ENCODE measurements at regions not wholly inside any gene's neighbourhood (a gene's known extent, or its start where the extent isn't known, plus 50 kb on each side); places are given as distances from the start of the nearest gene placed in this dataset.
"Not testable (repeated sequence)": the region's sequence is repeated elsewhere in the genome, so short reads cannot be mapped to it uniquely, and the experiment has no call there.

DNA sequence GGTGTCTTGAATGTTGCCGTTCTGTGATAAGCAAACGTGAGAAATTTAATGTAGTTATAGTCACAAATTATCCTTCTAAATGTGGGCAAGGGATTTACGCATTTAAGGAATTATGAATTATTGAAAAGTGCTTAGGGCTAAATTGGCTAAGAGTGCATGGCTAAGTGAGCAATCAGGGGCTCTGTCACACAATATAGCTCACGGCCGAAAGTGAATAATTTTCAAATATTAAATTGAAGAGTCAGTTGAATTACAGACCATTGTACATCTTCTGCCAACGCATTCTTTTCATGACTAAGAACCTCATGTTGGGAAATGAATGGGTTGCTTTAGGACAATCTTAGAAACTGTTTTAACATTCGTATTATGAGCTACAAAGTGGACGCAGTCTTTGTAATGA, 1832.9 kb upstream of the LRRTM1 start:
- DNase-seq: peak; percentile 15

DNA sequence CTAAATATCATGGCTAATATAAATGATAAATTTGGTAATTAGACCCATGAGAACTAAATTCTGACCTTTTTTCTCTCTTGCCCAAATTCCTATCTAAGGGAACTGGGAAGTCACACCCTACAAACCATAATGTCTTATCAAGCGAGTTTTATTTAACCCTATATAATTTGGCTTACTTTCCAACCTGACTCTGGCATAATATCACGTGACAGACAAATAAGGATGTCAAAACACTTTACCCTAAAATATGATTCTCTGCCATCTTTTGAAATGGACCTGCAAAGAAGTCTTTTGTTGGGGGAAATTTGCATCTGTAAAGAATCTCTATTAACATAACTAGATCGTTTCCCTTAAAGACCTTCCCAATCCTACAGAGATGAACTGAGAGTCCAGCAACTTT, 1823.5 kb upstream of the LRRTM1 start:
- DNase-seq: no peak

DNA sequence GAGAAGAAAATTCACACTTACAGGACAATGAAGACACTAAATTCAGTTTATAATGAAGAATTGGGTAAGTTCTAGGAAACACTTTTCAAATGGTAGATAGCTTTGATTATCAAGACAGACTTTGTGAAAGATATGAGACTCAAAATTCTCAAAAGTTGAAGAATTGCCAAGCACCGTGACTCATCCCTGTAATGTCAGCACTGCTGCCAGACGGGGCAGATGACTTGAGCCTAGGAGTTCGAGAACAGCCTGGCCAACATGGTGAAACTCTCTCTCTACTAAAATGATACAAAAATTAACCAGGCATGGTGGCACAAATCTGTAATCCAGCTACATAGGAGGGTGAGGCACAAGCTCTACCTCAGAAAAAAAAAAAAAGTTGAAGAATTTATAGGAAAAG, 1820.1 kb upstream of the LRRTM1 start:
- DNase-seq: no peak

DNA sequence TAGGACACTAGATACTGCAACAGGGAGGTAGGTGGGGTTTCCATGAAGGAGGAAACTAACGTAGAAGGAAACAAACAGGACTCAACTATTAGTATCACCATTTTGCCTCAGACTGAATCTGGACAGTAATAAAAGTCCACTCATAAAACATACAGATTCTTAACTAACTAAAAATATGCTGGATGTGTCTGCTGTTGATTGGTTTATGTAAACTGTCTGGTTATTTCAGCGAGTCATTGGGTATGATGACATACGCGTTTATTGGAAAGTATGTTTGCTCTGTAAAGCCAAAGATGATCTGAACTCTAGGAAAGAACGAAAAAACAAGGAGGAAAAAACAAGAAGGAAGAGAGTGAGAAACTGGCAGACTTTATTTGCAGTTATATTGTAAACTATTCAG, 1816.1 kb upstream of the LRRTM1 start:
- no peak for DNase-seq

DNA sequence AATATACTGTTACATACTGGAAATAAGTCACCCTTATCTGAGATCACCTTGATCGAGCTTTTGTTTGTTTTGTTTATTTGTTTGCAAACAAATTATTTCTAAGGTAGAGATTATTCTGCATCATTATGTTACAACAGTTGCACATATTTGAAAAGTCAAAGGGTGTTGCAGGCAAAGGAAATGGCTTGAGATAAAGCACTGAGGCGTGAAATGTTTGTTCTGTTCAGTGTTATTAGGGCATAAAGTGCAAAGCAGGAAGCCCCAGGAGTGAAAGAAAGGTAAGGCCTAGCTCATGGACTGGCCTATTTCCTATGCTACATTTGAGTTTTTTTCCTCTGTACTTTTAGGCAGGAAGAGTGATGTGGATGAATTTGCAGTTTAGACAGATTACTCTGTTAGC, 1815.6 kb upstream of the LRRTM1 start:
- peak; percentile 14 for DNase-seq

DNA sequence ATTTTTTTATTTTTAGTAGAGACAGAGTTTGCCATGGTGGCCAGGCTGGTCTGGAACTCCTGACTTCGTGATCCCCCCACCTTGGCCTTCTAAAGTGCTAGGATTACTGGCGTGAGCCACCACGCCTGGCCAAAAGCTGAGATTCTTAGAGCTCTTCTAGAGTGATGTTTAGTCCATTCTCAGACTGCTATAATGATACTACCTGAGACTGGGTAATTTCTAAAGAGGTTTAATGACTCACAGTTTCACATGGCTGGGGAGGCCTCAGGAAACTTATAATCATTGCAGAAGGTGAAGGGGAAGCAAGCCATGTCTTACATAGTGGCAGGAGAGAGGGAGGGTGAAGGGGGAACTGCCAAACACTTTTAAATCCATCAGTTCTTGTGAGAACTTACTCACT, 1804.9 kb upstream of the LRRTM1 start:
- no peak for DNase-seq

DNA sequence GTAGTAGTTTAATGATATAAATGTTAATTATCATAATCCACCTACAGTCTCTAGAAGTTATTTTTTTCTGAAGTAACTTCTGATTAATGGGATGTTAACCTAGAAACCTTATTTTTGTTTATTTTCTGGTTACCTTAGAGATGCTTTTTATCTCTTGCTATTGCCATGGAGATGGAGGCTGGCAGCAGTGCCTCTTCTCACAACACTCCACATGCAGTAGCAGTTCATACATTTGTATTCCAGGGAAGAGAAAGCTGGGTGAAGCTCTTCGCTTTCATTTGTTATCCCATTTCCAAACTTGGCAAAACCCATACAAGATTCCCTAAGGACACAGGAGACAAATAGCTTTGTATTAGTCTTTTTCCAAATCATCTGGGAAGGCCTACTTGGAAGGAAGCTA, 1794.1 kb upstream of the LRRTM1 start:
- DNase-seq: no peak

DNA sequence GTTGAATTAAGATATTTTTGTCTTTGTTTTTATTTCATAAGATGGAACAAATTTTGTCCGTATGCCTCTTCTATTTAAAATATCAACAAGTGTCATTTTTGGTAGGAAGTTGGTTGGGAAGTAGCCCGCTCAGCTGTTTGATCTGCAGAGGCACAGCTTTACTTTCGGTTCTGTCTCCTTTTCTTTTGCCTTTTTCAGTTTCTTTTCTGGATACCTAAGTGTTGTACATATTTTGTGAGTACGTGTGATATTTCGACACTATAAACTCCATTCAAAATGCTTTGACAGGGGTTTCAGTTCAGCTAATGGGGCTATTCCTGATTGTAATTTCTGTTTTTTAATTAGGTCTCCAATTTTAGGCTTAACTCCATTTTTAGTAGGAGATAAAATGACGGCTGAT, 1785.0 kb upstream of the LRRTM1 start:
- DNase-seq: no peak

DNA sequence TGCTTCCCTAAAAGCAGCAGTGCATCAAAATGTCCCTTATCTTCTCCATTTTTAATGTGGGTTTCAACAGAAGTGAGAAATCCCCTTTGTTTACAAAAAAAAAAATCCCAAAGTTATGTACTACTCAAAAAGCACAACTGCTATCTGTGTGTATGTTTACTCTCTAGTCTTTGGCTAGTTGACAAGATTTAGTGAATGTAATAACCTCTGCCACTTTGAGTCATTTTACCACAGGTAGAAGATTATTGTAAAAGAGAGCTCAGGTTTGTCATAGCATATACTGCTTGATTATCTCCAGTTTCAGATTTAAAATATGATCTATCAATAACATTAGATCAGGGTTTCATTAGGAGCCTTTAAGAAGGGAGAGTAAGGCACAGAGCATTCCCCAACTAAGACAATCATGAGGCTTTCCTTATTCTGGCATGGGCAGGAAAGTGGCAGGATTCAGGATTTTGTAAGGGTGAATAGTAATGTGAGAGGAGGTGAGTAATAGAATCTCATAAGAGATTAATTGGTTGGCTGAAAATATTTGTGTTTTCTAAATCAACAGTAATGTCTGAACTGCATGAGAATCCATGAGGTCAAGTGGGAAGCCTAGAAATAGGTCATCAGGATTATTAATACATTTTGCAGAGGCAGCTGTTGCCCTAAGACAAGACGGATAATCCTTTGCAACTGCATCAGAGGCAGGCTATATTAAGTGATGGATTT, 1780.3 kb upstream of the LRRTM1 start:
- no peak for DNase-seq

DNA sequence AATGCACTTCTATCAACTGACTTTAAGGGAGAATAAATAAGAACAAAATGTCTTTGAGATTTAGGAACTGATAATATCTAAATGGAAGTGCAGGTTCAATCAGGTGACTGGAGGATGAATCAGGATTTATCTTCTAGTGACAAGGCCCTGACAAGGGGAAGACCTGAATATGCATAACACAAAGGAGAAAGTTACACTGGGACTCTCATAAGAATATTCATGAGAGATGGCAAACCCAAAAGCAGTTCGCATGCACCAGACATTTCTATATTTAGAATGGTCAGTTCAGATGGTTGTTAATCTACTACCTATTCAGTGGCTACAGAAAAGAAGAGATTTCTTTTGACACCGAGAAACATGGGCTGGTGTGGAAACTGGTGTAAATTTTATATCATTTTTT, 1771.3 kb upstream of the LRRTM1 start:
- no peak for DNase-seq

DNA sequence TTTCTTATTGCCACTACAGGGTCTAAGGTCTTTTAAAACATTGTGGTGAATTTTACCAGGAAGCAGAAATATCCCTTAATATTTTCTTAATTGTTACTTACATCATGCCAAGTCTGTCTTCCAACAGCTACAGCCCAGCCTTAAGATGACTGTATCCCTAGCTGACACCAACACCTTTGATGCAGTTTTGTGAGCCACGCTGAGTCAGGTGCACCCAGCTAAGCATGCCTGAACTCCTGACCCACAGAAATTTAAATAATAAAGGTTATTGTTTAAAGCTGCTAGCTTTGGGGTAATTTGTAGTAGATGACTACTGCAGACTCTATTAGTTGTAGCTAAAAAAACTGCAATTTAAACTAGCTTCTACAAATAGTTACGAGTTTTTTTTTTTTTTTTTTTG, 1757.9 kb upstream of the LRRTM1 start:
- no peak for DNase-seq

DNA sequence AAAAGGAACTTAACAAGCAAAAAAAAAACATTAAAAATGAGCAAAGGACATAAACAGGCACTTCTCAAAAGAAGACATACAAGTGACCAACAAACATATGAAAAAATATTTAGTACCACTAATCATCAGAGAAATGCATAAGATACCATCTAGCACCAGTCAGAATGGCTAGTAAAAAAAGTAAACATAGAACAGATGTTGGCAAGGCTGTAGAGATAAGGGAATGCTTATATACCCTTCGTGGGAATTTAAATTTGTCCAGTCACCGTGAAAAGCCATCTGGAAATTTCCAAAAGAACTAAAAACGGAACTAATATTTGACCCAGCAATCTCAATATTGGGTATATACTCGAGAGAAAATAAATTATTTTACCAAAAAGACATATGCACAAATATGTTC, 1751.3 kb upstream of the LRRTM1 start:
- no peak for DNase-seq

DNA sequence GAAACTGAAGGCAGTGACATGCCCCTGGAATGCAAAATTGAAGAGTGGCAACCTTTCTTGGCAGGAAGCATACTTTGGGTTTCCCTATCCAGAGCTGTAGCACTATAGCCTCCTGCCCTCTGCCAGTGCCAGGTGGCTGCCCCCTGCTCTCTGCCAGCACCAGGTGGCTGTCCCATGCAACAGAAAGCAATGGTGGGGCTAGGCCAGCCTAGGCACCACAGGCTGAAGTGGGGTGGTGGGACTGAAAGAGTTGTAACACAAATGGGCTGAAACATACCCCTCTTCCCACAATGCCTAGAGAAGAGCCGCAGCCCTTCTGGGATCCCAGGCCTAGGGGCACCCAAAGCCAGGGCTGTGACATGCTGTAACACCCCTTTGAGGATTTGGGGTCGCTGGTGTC, 1739.3 kb upstream of the LRRTM1 start:
- DNase-seq: no peak

DNA sequence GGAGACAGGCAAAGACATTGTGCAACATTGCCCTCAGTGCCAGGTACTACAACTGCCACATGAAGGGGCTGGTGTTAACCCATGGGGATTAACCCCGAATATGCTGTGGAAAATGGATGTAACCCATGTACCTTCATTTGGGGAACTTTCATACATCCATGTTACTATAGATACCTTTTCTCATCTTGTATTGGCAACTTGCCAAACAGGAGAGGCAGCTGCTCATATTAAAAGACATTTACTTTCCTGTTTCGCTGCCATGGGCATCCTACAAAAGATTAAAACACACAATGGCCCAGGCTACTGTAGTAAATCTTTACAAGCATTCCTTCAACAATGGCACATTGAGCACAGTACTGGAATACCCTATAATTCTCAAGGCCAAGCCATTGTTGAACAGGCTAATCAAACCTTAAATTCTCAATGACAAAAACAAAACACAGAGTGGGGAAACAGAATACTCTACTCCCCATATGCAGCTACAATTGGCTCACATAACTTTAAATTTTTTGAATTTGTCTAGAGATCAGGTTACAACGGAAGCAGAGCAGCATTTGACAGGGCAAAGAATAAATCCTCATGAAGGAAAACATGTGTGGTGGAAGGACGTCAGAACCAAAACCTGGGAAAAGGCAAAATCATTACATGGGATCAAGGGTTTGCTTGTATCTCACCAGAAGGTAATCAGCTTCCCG, 1723.5 kb upstream of the LRRTM1 start:
- no peak for DNase-seq

DNA sequence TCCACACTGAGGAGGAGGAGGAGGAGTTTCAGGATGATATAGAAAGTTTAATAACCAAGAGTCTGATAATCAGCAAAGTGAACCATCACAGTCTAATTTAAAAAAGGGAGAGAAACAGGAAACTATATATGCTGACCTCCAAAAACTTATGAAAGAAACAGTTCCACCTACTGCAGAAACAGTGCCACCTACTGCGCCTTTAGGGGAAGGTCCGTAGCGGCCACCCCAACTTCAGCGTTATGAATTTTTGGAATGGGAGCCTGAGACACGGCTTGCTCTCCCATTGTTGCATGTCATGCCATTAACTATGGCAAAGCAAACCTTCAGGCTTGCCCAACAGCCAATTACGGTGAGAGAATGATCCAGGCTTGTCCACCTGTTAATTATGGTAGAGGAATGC, 1719.2 kb upstream of the LRRTM1 start:
- no peak for DNase-seq

DNA sequence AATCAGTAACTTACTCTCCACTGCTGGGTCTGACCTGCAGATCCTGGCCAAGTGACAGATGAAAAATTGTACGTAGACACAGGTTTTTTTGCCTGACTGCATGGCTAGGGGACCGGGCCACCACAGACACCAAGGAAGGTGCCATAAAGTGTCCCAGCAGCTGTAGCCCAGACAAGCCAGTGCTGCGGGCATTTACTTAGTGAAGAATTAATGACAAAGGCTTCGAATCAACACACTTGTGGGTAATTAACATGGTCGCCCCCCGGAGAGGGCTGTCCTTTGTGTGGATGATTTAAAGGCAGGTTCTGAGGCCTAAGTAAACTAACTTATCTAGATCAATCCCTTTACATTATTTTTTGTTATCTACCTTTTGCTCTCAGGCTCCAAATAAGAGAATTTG, 1709.1 kb upstream of the LRRTM1 start:
- DNase-seq: no peak

DNA sequence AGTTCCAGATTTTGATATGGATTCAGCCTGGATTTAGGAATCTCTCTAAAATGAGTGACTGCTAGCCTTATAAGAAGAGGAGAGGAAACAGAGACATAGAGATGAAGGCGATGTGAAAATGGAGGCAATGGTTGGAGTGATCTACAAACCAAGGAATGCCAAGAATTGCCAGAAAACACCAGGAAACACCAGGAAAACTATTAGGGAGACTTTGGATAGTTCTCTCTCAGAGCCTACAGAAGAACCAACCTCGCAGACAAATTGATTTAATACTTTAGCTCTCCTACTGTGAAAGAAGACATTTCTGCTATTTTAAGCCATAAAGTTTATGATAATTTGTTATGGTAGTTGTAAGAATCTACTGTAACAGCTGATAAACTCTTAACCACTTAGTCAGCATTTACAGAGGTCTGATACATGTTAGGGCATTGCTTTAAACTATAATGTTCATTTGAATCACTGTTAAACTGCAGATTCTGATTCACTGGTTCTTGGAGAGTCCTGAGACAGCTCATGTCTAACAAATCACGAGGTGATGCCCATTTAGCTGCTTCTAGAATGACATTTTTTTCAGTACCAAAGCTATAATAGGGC, 1702.6 kb upstream of the LRRTM1 start:
- no peak for DNase-seq

DNA sequence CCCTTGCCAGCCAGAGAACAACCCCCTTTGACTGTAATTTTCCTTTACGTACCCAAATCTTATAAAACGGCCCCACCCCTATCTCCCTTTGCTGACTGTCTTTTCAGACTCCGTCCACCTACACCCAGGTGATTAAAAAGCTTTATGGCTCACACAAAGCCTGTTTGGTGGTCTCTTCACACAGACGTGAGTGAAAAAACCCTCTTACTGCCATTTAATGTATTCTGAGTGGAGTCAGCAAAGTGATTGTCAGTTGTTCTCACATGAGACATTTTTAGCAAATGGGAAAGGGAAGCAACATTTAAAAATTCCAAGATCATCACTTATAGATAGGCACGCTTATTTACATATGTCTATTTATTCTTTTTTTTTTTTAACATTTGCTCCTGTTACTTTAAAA, 1701.3 kb upstream of the LRRTM1 start:
- DNase-seq: not testable (repeated sequence)

DNA sequence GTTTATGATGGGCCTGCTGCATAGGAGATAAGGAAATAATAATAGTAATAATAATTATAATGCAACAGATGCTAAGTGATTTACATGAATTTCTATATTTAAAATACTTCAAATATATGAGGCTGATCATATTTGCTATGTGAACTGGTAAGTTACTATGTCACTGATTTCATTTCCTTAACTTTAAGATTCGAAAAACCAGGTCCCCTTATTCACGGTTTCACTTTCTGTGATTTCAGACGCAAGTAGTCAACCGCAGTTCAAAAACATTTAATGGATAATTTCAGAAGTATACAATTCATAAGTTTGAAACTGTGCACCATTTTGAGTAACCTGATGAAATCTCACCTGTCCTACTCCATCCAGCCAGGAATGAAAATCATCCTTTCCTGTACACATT, 1697.1 kb upstream of the LRRTM1 start:
- no peak for DNase-seq

DNA sequence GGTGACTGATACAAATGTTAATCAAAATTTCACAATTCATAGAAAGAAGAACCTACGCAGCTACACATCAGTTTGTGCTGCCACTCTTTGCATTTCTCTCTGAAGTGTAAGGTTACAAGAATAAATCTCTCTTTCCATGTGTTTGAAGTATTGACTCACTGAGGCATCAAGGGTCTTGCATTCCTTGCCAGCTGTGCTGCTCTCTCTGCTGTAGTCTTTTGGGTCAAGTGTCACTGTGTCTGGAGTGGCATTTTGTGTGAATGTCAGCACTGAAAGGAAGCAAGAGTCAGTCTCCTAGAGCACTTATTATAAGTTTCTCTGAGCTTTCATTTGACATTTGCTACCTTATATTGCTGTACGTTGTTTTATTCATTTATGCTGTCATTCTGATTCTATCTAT, 1696.1 kb upstream of the LRRTM1 start:
- no peak for DNase-seq

DNA sequence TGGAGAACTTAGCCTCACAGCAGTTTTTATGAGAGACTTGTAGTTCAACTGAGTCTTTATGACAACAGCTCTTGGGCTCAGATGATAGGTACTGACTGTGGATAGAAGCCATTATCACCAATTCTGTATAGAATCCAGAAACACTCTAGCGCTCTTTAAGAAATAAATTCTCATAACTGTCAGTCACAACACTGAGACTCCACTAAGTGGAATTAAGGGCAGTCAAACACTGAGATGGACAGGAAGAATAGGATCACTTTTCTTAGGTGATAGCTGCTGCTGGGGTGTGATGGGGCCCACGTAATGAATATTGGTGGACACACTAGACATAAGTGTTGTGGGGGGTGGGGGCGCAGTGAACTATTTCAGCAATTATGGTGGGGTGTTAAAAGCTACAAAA, 1691.8 kb upstream of the LRRTM1 start:
- no peak for DNase-seq

DNA sequence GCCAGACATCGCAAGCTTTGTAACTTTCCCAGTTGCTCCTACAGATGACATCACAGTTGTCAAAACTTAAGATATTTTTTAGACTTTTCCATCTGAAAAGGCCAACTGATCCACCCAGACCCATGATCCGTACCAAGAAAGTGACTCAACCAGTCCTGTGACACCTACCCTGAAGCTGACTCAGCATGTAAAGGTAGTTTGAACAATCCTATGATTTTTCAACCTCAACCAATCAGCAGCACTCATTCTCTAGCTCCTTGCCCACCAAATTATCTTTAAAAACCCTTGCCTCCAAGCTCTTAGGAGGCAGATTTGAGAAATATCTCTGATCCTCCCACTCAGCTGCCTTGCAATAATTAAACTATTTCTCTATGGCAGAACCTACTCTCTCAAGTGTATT, 1686.7 kb upstream of the LRRTM1 start:
- DNase-seq: no peak

DNA sequence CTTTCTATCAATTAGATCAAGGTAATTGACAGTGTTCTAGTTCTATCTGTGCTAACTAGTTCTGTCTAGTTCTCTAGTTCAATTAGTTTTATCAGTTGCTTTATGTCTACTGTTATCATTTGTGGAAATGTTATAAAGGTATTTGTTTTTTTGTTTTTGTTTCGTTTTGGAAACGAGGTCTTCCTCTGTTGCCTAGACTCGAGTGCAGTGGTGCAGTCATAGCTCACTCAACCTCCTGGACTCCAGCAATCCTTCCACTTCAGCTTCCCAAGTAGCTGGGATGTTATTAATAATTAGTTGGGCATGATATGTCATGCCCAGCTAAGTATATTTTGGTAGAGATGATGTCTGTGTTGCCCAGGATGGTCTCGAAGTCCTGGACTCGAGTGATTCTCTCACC, 1682.8 kb upstream of the LRRTM1 start:
- DNase-seq: no peak

DNA sequence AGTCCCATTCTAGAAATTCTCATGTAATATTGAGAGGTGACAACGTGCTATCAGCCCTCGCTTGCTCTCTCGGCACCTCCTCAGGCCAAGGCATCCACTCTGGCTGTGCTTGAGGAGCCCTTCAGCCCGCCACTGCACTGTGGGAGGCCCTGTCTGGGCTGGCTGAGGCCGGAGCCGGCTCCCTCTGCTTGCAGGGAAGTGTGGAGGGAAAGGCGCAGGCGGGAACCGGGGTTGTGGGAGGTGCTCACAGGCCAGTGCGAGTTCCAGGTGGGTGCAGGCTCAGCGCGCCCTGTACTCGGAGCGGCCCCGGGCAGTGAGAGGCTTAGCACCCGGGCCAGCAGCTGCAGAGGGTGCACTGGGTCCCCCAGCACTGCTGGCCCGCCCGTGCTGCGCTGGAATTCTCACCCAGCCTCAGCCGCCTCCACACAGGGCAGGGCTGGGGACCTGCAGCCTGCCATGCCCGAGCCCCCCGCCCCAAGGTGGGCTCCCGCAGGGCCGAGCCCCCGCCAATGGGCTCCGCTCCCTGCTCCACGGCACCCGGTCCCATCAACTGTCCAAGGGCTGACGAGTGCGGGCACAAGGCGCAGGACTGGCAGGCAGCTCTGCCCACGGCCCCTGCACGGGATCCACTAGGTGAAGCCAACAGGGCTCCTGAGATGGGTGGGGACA, 1680.6 kb upstream of the LRRTM1 start:
- DNase-seq: no peak
